Skeletal muscle satellite cell (primary cell): ENCODE measurements at regions not wholly inside any gene's neighbourhood (a gene's known extent, or its start where the extent isn't known, plus 50 kb on each side); places are given as distances from the start of the nearest gene placed in this dataset.

Experiments used
- H3K27me3 ChIP-seq: 2 replicates; pipeline ENCODE4 v1.7.0; 2013; ENCODE audit warnings: low read length; ENCODE audit not compliant: control insufficient read depth, insufficient read depth
- H3K36me3 ChIP-seq: 2 replicates; pipeline ENCODE4 v1.7.0; 2013; ENCODE audit warnings: mild to moderate bottlenecking, control low read depth, low read length; ENCODE audit not compliant: insufficient read depth
- H3K4me1 ChIP-seq: 2 replicates; pipeline ENCODE4 v1.7.0; 2013; ENCODE audit warnings: low read length; ENCODE audit not compliant: control insufficient read depth, insufficient read depth
- H3K4me2 ChIP-seq: 2 replicates; pipeline ENCODE4 v1.7.0; 2013; ENCODE audit warnings: mild to moderate bottlenecking, low read length
- H3K4me3 ChIP-seq: 2 replicates; pipeline ENCODE4 v1.7.0; 2013; ENCODE audit warnings: low read length
- H3K9ac ChIP-seq: 2 replicates; pipeline ENCODE4 v1.7.0; 2013; ENCODE audit warnings: mild to moderate bottlenecking, low read depth, low read length, moderate library complexity
- H3K9me3 ChIP-seq: replicated peaks from 2 replicates; pipeline ENCODE4 v1.7.0; 2013; ENCODE audit warnings: mild to moderate bottlenecking, control low read depth, low read length

DNA sequence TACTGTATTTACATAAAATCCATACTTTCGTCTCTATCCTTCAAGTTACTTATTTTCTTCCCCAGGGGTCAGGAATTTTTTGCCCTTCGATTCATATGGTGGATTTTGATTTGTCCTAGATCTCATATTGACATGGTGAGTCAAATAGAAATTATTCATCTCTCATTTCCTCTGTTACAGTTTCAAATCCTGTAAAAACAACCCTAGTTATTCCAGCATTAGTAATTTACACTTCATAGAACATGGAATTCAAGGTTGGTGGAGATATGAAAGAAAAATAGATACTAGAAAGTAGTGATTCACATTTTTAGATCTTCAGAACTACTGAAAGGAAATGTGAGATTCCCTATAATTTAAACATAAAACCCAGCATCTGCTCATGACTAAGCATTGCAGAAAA is 1331.0 kb upstream of the CDH9 start:
- Histone ChIP-seq H3K36me3 (no peaks in the 10 kb centered on the region), H3K4me2 (no peak overlapping the region), H3K9me3 (no peaks in the 10 kb centered on the region), H3K9ac (no peak overlapping the region), H3K4me3 (no peak overlapping the region), H3K4me1 (no peaks in the 10 kb centered on the region), H3K27me3 (no peaks in the 10 kb centered on the region)

- Histone ChIP-seq H3K9me3 (no peaks in the 10 kb centered on the region), H3K4me2 (no peak overlapping the region), H3K36me3 (no peaks in the 10 kb centered on the region), H3K9ac (no peak overlapping the region), H3K4me3 (no peak overlapping the region), H3K27me3 (no peaks in the 10 kb centered on the region), H3K4me1 (no peaks in the 10 kb centered on the region)
These were observed 1317.4 kb upstream of the CDH9 start for GRCh38 chr5:28355831-28356230.

DNA sequence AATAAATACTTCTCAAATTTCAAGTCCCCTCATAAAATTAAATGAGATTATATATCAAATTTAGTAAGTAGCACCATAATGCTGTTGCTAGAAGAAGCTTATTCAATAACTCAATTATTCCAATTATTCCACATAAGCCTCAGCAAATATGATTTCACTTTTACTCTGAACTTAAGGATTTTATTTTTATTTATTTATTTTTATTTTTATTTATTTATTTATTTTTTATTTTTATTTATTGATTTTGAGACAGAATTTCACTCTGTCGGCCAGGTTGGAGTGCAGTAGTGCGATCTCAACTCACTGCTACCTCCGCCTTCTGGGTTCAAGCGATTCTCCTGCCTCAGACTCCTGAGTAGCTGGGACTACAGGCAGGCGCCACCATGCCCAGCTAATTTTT is 1308.3 kb upstream of the CDH9 start:
- H3K36me3 ChIP-seq = no peaks in the 10 kb centered on the region
- no peak overlapping the region for H3K9ac ChIP-seq
- H3K4me1 ChIP-seq = no peaks in the 10 kb centered on the region
- no peak overlapping the region for H3K4me3 ChIP-seq
- no peak overlapping the region for H3K4me2 ChIP-seq
- peaks cover 3% of the 10 kb centered on the region for H3K9me3 ChIP-seq
- no peaks in the 10 kb centered on the region for H3K27me3 ChIP-seq

DNA sequence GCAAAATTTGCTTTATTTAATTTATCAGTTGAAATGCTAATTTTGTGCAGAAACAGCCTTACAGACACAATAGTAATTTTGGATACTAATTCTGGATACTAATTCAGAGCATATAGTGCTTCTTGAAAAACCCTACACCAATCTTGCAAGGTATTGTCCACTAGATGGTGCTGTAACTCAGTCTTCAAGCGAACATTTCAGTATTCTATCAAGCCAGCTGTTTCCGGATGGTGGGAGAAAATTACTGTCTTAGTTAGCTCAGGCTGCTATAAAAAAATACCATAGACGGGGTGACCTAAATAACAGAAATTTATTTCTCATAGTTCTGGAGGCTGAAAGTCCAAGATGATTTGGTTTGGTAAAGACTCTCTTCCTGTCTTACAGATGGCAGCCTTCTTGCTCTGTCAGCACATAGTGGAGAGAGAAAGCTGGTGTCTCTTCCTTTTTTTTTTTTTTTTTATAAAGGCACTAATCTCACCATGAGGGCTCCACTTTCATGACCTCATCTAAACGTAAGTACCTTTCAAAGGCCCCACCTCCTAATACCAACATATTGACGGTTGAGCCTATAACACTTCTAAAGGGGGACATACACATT is 1306.5 kb upstream of the CDH9 start:
- peaks cover 3% of the 10 kb centered on the region for H3K9me3 ChIP-seq
- H3K36me3 ChIP-seq = no peaks in the 10 kb centered on the region
- H3K4me2 ChIP-seq = no peak overlapping the region
- H3K4me1 ChIP-seq = no peaks in the 10 kb centered on the region
- no peaks in the 10 kb centered on the region for H3K27me3 ChIP-seq
- no peak overlapping the region for H3K9ac ChIP-seq
- no peak overlapping the region for H3K4me3 ChIP-seq

- no peak overlapping the region for H3K4me2 ChIP-seq
- no peaks in the 10 kb centered on the region for H3K9me3 ChIP-seq
- no peak overlapping the region for H3K9ac ChIP-seq
- H3K27me3 ChIP-seq = no peaks in the 10 kb centered on the region
- H3K36me3 ChIP-seq = no peaks in the 10 kb centered on the region
- H3K4me3 ChIP-seq = no peak overlapping the region
- no peaks in the 10 kb centered on the region for H3K4me1 ChIP-seq
These were observed 1290.8 kb upstream of the CDH9 start for GRCh38 chr5:28329176-28329575.

DNA sequence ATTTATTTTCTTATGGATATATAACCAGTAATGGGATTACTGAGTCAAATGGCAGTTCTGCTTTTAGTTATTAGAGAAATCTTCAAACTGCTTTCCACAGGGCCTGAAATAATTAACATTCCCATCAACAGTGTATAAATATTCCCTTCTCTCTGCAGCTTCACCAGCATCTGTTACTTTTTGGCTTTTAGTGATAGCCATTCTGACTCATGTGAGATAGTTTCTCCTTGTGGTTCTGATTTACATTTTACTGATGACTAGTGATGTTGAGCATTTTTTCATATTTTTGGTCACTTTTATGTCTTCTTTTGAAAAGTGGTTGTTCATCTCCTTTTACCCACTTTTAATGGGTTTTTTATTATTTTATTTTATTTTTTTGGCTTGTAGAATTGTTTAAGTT is 1290.3 kb upstream of the CDH9 start:
- no peak overlapping the region for H3K4me3 ChIP-seq
- H3K36me3 ChIP-seq = no peaks in the 10 kb centered on the region
- H3K27me3 ChIP-seq = no peaks in the 10 kb centered on the region
- no peaks in the 10 kb centered on the region for H3K9me3 ChIP-seq
- H3K9ac ChIP-seq = no peak overlapping the region
- H3K4me2 ChIP-seq = no peak overlapping the region
- H3K4me1 ChIP-seq = no peaks in the 10 kb centered on the region

DNA sequence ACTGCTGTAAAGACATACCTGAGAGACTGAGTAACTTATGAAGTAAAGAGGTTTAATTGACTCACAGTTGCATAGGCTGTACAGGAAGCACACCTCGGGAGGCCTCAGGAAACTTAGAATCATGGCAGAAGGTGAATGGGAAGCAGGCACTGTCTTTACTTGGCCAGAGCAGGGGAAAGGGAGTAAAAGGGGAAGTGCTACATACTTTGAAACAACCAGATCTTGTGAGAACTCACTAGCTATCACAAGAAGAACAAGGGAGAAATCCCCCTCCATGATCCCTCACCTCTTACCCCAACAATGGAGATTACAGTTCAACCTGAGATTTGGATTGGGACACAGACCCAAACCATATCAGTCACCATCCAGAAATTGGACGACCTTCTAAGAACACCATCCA is 1285.8 kb upstream of the CDH9 start:
- H3K4me3 ChIP-seq = no peak overlapping the region
- no peak overlapping the region for H3K9ac ChIP-seq
- no peaks in the 10 kb centered on the region for H3K36me3 ChIP-seq
- no peaks in the 10 kb centered on the region for H3K9me3 ChIP-seq
- H3K27me3 ChIP-seq = no peaks in the 10 kb centered on the region
- no peaks in the 10 kb centered on the region for H3K4me1 ChIP-seq
- no peak overlapping the region for H3K4me2 ChIP-seq

GRCh38 chr5:28313953-28314352 is 1275.6 kb upstream of the CDH9 start:
- Histone ChIP-seq H3K36me3 (no peaks in the 10 kb centered on the region), H3K4me2 (no peak overlapping the region), H3K9ac (no peak overlapping the region), H3K27me3 (no peaks in the 10 kb centered on the region), H3K4me1 (no peaks in the 10 kb centered on the region), H3K4me3 (no peak overlapping the region), H3K9me3 (no peaks in the 10 kb centered on the region)

DNA sequence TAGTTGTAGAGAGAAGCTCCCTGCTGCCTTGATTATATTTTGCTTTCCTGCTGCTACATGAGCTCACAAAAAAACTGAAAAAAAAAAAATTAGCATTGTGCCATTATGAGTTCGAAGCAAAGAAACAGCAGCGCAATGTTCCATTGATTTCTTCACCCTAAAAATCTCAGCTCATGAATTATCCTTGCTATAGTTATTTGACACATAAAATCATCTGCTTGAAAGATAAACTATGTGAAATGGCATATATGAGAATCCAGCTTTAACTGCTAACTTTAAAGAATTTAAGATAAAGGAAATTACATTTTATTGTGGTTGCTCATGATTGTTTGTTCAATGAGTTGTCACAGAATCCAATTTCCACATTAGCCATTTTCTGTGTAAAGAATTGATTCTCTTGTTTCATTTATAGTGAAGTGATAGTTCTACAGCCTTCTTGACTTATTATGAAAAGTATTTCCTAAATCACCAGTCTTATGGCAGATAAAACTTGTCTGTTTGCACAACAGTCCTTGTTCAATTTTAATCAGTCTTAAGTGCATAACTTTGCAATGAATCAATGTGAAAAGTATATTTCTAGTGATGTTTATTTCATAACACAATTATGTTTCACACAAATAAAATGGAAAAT is 1275.0 kb upstream of the CDH9 start:
- Histone ChIP-seq H3K4me3 (no peak overlapping the region), H3K27me3 (no peaks in the 10 kb centered on the region), H3K4me1 (no peaks in the 10 kb centered on the region), H3K36me3 (no peaks in the 10 kb centered on the region), H3K9ac (no peak overlapping the region), H3K9me3 (no peaks in the 10 kb centered on the region), H3K4me2 (no peak overlapping the region)

- H3K36me3 ChIP-seq = no peaks in the 10 kb centered on the region
- H3K9me3 ChIP-seq = no peaks in the 10 kb centered on the region
- no peak overlapping the region for H3K4me2 ChIP-seq
- H3K4me1 ChIP-seq = no peaks in the 10 kb centered on the region
- H3K9ac ChIP-seq = no peak overlapping the region
- H3K4me3 ChIP-seq = no peak overlapping the region
- no peaks in the 10 kb centered on the region for H3K27me3 ChIP-seq
These were observed 1272.3 kb upstream of the CDH9 start for GRCh38 chr5:28310696-28311095.

GRCh38 chr5:28305891-28306290 is 1267.5 kb upstream of the CDH9 start:
- no peaks in the 10 kb centered on the region for H3K27me3 ChIP-seq
- H3K4me3 ChIP-seq = no peak overlapping the region

GRCh38 chr5:28301712-28302111 is 1263.3 kb upstream of the CDH9 start:
- H3K9me3 ChIP-seq = peaks cover 3% of the 10 kb centered on the region
- no peaks in the 10 kb centered on the region for H3K27me3 ChIP-seq
- no peaks in the 10 kb centered on the region for H3K4me1 ChIP-seq
- no peak overlapping the region for H3K4me2 ChIP-seq
- no peak overlapping the region for H3K4me3 ChIP-seq
- H3K9ac ChIP-seq = no peak overlapping the region
- H3K36me3 ChIP-seq = no peaks in the 10 kb centered on the region

More at GRCh38 chr5:28305891-28306290, 1267.5 kb upstream of the CDH9 start:
- Histone ChIP-seq H3K4me2 (no peak overlapping the region), H3K36me3 (no peaks in the 10 kb centered on the region), H3K9me3 (peaks cover 3% of the 10 kb centered on the region), H3K4me1 (no peaks in the 10 kb centered on the region), H3K9ac (no peak overlapping the region)
